ENCODE measurements at regions not wholly inside any gene's neighbourhood (a gene's known extent, or its start where the extent isn't known, plus 50 kb on each side); places are given as distances from the start of the nearest gene placed in this dataset.

DNA sequence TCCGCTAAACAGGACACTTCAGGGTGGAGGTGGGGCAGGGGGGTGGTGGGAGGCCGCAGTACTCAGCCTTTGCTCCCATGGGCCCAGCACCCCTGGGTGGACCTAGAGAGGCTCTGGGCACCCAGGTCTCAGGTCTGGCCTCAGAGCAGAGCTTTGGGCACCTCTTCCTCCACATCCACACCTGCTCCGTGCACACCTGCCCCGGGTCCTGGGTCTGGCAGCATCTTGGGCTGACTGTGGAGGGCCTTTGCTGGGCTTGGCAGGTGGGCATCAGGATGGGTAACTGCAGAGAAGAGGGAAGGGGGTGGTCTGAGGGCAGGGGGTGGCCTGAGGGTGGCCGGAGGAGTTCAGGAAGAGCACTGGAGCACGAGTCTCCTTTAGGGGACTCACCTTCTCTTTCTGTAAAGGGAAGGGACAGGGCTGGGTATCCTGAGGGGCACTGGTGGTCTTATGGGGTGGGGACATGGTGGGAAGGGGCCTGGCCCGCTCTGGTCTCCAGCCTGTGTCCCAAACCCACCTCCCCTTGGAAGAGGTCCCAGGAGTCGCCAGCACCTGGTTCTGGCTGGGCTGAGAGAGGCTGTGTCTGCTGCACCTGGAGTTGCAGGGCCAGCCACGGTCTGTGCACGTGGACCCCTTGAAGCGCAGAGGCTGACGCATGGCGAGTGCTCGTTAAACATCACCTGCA lies 106.7 kb upstream of the IER5L start:
- no peak for DNase-seq (ENCODE audit: low read depth)

DNA sequence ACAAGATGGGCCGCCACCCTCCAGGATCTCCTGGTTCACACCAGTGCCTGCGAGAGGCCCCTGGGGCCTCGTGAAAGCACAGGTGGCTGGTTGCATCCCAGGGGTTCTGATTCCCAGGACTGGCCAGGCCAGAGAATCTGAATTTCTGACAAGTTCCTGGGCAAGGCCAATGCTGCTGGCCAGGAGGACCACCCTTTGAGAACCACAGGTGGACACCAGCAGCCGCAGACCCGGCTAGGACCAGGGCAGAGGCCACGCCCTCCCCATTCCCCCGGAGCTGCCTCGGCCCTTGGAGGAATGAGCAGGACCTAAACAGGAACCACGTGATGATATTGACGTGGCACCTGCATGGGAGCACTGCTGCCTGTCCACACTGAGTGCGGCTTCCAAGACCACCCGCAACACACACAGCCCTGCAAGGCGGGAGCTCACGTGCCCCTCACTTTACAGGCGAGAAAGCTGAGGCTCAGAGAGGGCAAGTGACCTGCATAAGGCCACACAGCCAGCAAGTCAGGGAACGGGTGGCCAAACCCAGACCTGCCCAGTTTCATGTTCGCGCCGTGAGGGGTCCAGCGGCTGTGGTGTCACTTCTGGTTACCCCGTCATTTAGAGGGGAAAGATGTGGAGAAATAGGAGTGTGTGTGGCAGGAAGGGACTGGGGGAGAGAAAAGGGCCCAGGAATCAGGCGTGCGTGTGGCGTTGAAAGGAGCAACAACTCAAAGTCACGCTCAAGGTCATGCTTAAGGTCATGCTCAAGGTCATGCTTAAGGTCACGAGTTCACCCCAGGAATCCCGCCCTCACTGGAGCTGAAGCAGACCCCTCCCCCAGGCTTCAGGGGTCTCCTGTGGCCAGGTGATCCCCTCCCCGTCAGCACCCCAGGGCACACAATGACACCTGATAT lies 105.9 kb upstream of the IER5L start:
- DNase-seq (ENCODE audit: low read depth) = no peak

DNA sequence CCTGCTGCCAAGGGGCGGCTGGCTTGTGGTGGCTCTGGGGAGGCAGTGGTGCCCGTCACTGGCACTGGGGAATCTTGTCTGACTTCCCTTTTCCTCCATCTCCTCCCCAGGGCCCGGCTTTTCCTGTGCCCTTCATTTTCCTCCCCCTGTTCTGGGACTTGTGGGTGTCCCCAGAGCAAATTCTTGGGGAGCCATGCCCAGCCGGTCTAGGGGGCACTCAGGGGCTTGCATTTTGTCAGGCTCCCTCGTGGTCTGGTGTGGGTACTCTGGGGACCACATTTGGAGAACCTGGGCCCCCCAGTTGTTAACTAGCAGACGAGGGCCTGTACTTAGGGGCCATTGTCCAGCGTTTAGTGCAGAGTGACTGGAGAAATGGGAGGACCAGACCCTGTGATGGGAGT lies 105.2 kb upstream of the IER5L start:
- no peak for DNase-seq (ENCODE audit: low read depth)

DNA sequence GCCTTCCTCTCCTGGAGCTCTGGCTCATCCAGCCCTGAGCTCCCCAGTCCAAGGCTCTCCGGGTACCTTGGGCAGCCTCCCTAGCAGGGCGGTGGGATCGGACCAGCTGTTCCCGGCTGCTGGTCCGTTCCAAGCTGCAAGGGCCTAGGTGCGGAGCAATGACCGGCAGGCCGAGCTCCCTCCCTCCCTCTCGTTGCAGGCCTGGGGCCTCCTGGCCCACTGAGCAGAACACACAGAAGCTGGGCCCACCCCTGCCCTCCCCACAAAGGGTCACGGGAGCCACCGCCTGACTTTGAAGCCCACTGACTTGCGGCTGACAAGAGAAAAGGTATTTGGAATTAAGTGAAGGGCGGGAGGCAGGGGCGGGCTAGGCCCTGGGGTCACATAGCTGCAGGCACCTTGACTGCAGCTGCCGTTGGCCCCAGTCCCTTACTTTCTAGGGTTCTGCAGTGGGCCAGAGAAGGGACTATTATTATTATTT lies 104.7 kb upstream of the IER5L start:
- no peak for DNase-seq (ENCODE audit: low read depth)

DNA sequence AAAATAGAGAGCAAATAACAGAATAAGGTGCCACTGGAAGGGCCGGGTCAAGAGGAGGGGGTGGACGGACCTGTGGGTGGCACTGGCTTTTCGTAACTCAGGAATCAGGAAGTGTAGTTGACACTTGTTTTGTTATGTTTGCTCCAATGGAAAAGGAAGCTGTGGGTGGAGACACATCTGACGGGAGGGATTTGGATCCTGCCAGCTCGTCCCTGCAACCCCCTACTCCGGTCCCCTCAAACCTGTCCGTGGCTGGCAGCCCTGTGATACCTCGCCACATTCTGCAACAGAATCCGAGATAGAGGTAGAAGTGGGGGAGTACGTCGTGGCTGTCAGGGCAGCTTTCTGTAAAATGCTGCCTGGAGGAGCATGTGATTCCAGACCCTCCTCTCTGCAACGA lies 104.2 kb upstream of the IER5L start:
- no peak for DNase-seq (ENCODE audit: low read depth)

DNA sequence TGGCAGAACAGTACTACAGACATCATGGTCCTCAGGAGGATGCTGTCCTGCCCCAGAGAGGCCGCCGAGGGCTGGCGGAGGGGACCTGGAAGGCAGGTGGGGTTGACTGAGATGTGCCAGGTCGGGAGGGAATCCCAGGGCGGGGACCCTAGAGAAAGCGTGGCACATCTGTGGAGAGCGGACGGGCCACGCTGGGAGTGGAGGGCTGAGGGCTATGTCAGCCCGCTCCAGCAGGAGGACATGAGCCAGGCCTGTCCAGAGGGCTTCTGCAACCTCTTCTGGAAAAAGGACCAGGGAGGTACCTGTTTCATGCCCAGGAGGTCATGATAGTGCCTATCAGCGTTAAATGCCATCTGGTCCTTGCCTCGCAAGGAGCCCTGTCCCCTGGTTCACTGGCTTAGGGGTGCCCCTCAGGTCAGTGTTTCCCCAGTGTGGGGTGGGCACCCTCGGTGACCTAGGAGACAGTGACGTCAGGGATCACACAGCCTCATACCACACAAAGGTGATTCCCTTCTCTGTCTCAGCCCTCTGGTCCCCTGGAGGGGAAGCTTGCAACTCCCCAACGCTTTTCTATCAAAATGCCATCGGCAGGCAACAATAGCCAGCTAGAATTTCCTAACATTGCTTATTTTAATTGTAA lies 103.6 kb upstream of the IER5L start:
- no peak for DNase-seq (ENCODE audit: low read depth)

DNA sequence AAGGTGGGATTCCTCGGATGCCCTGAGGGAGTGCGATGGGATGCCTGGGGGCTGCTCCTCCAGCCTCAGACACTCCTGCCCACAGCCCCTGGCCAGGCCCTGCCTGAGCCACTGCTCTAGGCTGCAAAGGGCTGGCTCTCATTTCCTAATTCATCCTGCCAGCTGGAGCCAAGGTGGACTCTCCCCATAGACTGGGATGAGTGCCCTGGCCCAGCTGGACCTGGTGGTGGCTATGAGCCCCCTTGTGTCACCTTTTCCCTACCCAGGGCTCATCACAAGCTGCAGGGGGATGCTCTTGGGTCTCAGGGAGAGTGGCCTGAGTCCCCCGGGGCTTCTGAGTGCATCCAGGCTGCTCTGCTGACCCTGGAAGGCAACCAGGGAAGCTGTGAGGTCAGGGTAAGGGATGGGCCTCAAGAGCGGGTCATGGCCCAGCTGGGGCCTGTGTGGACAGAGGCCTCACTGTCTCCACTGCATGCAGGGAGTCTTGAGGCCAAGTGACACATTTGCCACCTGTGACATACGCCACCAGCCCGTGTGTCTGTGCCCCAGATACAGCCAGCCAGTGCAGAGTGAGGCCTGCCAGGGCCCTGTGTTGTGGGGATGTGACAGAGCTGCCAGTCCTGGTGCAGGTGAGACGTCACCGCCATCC lies 102.7 kb upstream of the IER5L start:
- DNase-seq (ENCODE audit: low read depth) = no peak

DNA sequence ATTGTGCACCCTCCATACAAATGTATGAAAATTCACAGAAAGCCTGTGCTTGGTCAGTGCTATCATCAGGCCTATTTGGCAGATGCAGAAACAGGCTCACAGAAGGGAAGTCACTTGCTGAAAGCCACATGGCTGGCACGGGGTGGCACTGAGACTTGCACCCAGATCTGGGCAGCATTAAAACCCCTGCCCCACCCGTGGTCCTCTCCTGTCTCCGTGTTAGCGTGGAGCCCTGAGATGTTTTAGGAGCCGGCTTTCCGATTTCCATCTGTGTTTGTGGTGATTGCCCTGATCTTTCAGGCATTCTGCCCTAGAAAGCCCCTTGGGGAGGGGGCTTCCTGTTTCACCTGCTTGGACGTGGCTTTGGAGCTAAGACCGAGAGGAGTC lies 102.2 kb upstream of the IER5L start:
- no peak for DNase-seq (ENCODE audit: low read depth)

DNA sequence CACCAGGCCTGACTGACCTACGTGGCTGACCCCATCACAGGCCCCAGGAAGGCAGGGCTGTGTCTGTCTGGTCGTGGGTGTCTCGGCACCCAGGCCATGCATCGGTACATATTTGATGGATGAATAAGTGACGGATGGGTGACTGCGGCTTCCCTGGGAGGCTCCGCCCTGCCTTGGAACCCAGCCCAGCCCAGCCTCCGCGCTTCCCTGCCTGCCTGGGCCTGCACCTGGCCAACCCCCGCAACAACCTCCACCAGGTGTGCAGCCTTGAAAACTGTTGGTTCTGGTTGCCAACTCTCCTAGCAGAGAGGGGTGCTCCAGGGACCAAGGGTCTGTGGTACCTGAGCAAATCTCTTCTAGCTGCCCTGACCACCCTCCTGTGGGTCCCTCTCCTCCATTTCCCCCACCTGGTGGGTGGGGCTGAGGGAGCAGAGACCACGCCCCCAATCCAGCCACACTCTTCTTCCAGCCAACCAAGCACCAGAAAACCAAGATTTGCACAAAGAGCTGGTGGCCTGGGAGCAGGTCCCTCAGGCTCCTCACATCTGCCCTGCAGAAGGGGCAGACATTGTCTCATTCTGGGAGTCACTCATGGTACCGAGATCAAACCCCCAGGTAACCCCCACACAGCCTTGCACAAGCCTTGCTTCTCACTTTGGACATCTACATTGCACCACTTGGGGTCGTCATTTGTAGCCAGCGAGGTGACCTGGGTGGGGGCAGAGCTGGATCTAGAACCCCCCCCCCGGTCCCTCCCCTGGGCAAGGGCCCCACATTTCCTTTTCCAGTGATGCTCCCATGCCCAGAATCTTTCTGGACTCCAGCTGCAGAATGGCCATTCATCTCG lies 100.6 kb upstream of the IER5L start:
- DNase-seq (ENCODE audit: low read depth) = no peak

DNA sequence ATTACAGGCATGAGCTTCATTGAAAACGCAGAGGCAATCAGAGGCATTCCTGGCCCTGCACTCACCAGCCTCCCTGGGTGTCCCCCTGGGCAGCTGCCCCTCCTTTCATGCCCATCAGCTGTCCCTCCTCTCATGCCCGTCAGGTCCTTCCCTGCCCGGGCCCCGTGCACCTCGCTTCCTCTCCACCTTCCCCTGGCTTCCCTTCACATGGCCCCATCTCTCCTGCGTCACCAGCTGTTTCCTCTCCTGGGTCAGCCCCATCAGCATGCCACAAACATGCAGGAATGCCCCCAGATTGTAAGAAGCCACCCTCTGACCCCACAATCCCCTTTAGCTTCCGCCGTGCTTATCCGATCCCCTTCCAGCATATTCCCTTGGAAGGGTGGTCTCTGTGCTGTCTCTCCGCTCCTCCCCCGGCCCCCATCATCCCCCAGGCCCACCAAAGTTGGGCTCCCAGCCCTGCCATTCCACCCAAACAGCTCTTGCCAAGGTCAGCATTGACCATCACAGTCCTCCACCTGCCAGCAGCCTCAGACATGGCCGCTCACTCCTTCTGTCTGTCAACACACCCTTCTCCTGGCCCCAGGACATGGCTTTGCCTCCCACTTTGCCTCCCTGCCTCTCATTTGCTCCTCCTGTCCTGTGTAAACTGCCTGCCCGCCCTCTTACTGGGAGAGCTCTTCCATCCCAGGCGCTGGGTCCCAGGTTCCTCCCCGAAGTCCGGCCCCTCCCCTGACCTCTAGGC lies 98.6 kb upstream of the IER5L start:
- no peak for DNase-seq (ENCODE audit: low read depth)

DNA sequence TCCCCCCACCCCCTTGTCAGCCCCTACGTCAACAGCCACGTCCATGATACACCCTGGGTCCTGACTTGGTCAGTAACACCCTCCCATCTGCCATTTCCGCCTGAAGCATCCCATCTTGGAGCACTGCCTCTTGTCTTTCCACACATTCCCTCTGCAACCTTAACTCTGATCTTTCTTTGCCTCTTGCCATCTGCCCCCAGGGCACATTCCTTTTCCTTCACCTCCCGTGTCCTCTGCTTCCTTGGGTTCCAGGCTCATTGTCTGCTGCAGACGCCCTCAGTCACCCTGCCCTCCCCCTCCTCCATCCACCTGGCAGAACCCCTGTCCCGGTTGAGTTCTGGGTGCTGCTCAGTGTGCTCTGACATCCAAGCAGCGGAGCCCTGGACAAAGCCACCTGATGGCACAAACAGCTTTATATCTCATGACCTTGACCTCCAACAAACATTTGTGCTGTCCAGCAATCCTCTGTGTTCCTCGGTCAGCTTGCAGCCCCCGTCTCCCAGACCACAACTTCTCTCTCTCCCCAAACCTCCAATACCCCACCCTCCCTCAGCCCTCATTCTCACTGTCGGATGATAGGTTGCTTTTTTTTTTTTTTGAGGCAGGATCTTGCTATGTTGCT lies 97.7 kb upstream of the IER5L start:
- no peak for DNase-seq (ENCODE audit: low read depth)

DNA sequence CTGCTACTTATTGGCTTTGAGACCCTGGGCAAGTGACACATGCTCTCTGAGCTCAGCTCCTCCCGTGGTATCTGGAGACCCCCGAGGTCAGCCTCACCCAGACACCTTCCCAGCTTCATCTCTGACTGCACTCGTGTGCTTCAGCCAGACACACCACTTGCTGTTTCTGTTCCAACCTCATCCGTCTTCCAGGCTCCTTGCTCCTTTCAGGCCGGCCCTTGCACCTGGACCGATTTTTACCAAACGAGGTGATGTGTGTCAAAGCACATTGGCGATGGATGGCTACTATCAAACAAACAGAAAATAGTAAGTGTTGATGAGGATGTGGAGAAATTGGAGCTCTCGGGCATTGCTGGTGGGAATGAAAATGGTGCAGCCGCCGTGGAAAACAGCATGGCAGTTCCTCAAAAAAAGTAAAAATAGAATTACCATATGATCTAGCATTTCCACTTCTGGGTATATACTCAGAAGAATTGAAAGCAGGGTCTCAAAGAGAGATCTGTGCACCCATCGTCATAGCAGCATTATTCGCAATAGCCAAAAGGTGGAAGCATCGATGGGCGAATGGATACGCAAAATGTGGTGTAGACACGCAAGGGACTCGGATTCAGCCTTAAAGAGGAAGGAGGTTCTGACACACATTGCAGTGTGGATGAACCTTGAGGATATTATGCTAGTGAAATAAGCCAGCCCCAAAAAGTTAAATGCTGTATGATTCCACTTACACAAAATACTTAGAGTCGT lies 96.1 kb upstream of the IER5L start:
- no peak for DNase-seq (ENCODE audit: low read depth)

DNA sequence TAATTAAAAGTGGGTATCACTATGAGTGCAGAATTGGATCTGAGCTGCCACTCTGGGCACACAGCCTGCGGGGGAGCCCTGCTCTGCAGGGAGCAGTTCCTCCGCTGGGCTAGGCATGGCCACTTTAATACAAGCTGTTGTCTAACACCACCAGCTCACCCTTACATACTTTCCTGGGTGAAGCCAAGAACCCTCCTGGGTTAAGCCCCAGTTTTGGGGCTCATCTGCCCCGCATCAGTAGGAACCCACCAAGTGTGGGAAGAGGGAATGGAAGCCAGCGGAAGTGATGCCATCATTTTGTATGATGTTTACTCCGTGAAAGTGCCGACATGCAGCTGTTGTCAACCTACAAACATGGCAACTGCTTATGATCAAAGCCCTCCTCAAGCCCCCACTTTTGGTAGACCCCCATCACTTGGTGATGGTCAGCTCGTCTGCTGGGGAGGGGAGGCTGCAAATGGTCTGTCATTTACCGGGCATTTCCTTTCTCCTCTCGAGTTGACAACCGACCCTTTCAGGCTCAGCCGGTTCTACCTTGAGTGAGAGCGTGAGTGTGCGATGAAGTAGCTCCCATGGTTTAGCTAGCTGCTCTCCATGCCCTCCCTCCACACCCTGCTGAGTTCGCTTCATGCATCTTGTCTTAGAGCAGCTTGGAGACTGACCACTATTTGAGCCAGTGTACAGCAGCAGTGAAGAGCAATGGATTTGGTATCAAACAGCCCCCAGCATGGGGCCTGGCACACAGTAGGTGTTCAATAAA lies 95.3 kb upstream of the IER5L start:
- no peak for DNase-seq (ENCODE audit: low read depth)

DNA sequence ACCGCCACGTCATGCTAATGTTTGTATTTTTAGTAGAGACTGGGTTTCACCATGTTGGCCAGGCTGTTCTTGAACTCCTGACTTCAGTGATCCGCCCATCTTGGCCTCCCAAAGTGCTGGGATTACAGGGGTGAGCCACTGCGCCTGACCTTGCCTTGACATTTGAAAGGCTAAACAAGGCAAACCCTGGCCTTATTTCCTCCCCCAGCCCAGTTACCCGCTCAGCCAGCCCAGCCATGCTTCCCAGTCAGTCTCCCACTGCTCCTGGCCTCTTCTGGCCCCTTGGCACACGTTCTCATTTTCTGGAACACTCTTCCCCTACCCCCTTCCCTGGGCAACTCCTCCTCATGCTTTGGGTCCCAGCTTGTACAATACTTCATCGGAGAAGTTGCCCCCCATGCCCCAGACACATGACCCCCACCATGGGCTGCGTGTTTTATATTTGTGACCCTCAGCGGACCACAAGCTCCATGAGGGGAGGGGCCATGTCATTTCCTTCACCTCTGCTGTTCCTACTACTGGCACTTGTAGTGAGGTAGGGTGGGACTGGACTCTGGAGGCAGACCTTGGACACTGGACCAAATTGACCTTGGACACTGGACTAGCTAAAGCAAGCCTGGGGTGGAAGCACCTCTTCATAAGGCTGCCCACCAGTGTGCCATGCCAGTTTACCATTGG lies 94.4 kb upstream of the IER5L start:
- no peak for DNase-seq (ENCODE audit: low read depth)

DNA sequence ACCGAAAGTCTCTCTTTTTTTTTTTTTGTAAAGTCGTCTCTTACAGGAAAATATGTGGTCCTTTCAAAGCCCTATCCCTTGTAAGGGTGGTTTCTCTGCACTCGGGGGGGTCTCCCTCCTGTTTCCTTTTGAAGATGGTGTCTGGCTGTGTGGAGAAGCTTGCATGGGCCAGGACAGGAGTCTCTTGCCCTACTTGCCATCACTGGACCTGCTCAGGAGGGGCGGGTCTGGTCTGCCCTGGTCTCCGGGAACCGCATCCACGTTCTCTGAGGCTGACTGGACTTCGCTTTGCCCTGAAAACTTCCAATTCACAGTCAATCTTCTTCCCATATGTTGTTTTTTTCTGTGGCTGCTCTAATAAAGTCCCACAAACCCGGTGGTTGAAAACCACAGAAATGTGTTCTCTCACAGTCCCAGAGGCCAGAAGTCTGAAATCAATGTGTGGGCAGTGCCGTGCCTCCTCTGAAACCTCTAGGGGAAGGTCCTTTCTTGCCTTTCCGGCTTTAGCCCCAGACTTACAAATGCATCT lies 92.9 kb upstream of the IER5L start:
- DNase-seq (ENCODE audit: low read depth) = no peak

DNA sequence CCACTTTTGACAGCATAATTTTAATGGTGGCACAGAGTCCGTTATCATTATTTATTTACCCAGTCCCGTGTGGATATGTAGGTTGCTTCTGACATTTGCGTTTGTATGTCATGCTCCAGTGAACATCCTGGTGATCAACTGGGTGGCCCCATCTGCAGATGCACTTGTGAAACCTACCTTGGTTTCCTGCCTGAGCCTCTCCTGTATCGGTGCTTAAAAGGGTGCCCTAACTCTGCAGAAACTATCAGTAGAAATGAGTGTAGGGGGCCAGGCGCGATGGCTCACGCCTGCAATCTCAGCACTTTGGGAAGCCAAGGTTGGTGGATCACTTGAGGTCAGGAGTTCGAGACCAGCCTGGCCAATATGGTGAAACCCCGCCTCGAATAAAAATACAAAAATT lies 92.1 kb upstream of the IER5L start:
- peak; percentile 37 for DNase-seq (ENCODE audit: low read depth)

DNA sequence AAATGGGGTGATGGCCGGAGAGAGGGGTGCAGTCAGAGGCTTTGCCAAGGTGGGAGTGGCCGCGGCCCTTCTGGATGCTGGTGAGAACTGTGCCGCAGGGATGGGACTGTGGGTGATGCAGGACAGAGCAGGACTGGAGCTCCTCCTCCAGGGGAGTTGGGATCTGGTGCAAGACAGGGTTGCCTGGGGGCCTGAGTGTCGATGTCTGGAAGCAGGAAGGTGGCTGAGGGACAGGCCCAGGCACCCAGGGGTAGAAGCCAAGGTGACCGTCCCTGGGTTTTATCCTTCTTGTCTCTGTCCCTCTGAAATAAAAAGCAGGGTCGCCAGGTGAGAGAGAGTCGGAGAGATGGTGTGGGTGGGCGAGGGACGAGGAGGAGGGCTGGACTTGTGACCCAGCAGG lies 89.1 kb upstream of the IER5L start:
- DNase-seq (ENCODE audit: low read depth) = no peak

DNA sequence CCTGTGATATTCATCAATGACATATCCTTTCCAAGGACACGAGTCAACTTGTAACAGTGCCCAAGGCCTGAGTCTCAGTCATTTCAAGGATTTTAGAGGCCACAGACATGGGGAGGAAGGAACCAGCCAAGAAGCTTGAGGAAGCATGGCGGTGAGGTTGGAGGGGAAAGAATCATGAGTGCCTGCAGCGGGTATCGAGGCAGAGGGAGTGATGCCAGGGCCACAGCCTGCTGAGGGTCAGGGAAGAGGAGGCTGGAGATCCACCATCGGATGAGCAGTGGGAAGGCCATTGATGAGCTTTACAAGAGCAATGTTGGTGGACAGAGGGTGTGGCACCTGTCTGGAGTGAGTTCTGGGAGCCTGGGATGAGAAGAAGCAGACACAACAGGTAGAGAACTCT lies 88.5 kb upstream of the IER5L start:
- no peak for DNase-seq (ENCODE audit: low read depth)

All from activated T-cell treated with anti-CD3 and anti-CD28 coated beads for 48 hours (primary cell).